COLO668 (cell line): ENCODE measurements at regions not wholly inside any gene's neighbourhood (a gene's known extent, or its start where the extent isn't known, plus 50 kb on each side); places are given as distances from the start of the nearest gene placed in this dataset.

Experiments used
- DNase-seq: peaks from one replicate; lab custom pipeline; 2025; ENCODE audit not compliant: unreplicated experiment; lab: John Stamatoyannopoulos, UW

- DNase-seq, result no peak
These were observed 439.9 kb upstream of the TGFBR2 start for GRCh38 chr3:30166535-30166934.

GRCh38 chr3:30167541-30168011 lies 438.8 kb upstream of the TGFBR2 start:
- DNase-seq, result no peak

- DNase-seq, result no peak
These were observed 436.9 kb upstream of the TGFBR2 start for GRCh38 chr3:30169487-30169886.

GRCh38 chr3:30170681-30171438 lies 435.5 kb upstream of the TGFBR2 start:
- DNase-seq, result no peak

GRCh38 chr3:30174357-30174756 lies 432.0 kb upstream of the TGFBR2 start:
- no peak for DNase-seq

- DNase-seq, result no peak
These were observed 425.9 kb upstream of the TGFBR2 start for GRCh38 chr3:30180310-30181177.

GRCh38 chr3:30181178-30181465 lies 425.3 kb upstream of the TGFBR2 start:
- DNase-seq, result no peak

- DNase-seq, result no peak
These were observed 424.8 kb upstream of the TGFBR2 start for GRCh38 chr3:30181581-30181980.

- DNase-seq, result no peak
These were observed 423.0 kb upstream of the TGFBR2 start for GRCh38 chr3:30183421-30183820.

- DNase-seq, result no peak
These were observed 422.1 kb upstream of the TGFBR2 start for GRCh38 chr3:30184091-30184810.

GRCh38 chr3:30185872-30186271 lies 420.5 kb upstream of the TGFBR2 start:
- no peak for DNase-seq

- no peak for DNase-seq
These were observed 419.6 kb upstream of the TGFBR2 start for GRCh38 chr3:30186741-30187219.

GRCh38 chr3:30187366-30187765 lies 419.0 kb upstream of the TGFBR2 start:
- no peak for DNase-seq

- peak; percentile 60 for DNase-seq
These were observed 417.7 kb upstream of the TGFBR2 start for GRCh38 chr3:30188713-30189112.

- DNase-seq, result no peak
These were observed 416.5 kb upstream of the TGFBR2 start for GRCh38 chr3:30189900-30190299.

GRCh38 chr3:30193625-30194044 lies 412.8 kb upstream of the TGFBR2 start:
- DNase-seq, result no peak

GRCh38 chr3:30195352-30195751 lies 411.0 kb upstream of the TGFBR2 start:
- DNase-seq, result no peak

GRCh38 chr3:30198162-30198561 lies 408.2 kb upstream of the TGFBR2 start:
- DNase-seq, result no peak

- peak; percentile 63 for DNase-seq
These were observed 407.2 kb upstream of the TGFBR2 start for GRCh38 chr3:30199096-30199759.

- DNase-seq, result no peak
These were observed 406.5 kb upstream of the TGFBR2 start for GRCh38 chr3:30199855-30200254.

- DNase-seq, result no peak
These were observed 404.7 kb upstream of the TGFBR2 start for GRCh38 chr3:30201715-30202114.
